ENCODE measurements at regions not wholly inside any gene's neighbourhood (a gene's known extent, or its start where the extent isn't known, plus 50 kb on each side); places are given as distances from the start of the nearest gene placed in this dataset.
"Not testable (repeated sequence)": the region's sequence is repeated elsewhere in the genome, so short reads cannot be mapped to it uniquely, and the experiment has no call there.

GRCh38 chr15:38002883-38003477 is 68.5 kb downstream of the TMCO5A start:
- DNase-seq (ENCODE audit: low spot score) = no peak

- DNase-seq (ENCODE audit: low spot score) = no peak
Measured at GRCh38 chr15:38004218-38004861, 69.9 kb downstream of the TMCO5A start.

DNA sequence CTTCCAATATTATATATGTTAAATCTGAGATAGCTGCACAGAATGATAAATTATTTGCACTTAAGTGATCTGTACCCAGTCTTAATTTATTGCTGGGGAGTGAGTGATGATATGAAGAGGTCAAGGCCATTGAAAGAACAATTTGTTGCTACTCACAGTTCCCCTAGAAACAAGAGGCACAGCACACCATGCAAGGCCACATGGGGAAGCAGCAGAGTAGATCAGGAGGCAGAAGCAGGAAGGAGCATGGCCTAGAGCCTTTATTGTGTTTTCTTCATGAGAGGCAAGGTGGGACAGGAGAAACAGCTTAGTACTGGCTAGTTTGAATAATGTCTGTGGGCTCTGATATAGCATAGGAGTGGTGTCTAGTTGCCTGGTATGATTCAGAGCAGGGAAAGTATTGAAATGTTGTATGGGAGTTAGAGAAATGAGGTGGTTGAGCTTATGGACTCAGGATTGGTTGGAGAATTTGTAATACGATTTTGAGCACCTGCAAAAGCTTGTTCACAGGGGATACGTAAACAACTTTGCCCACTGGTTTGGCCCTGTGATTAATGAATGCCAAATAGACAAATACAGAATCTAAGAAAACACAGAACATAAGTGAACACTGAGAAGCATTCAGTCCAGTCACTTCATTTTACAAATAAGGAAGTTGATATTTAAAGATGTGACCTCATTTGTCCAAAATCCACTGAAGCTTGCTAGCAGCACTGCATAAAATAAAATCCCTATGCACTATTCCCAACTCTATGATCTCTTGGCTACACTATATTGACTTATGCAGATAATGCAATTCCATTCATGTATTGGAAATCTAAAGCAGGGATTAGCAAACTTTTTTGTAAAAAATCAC is 71.7 kb downstream of the TMCO5A start:
- no peak for DNase-seq (ENCODE audit: low spot score)

DNA sequence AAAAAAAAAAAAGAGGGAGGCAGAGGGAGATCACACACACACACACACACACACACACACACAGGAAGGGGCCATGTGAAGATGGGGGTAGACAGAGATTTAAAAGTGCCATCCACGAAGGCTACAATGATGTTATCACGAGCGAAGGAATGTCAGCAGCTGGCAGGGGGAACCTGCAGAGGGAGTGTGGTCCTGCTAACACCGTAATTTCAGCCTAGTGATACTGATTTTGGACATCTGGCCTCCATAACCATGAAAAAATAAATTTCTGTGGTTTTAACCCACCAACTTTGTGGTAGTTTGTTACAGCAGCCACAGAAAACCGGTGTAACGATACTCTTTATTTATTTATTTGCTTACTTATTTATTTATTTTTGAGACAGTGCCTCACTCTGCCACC is 76.0 kb downstream of the TMCO5A start:
- DNase-seq (ENCODE audit: low spot score) = no peak

DNA sequence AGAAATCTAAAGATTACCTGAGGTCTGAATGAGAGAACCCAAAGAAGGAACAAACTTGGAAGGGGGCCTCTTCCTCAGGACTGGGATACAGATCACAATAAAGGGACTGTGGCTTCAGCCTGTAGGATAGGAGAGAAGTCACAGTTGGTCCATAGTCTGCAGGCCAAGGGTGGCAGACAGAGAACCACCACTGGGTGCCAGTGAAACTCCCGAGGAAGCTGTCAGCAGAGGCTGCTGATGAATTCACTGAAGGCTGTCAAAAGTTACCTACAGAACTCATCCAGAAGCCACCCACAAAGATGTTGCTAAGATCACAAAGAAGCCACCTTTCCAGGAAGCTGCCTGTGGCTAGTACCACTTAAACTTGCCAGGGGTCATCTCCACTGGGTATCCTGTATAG is 78.5 kb downstream of the TMCO5A start:
- no peak for DNase-seq (ENCODE audit: low spot score)

DNA sequence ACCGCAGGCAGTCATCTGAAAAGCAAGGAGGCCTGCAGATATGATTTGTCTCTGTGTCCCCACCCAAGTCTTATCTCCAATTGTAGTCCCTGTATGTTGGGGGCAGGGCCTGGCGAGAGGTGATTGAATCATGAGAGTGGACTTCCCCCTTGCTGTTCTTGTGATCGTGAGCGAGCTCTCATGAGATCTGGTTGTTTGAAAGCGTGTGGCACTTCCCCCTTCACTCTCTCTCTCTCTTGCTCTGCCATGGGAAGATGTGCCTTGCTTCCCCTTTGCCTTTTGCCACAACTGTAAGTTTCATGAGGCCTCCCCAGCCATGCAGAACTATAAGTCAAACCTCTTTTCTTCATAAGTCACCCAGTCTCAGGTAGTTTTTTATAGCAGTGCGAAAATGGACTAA is 83.3 kb downstream of the TMCO5A start:
- no peak for DNase-seq (ENCODE audit: low spot score)

DNA sequence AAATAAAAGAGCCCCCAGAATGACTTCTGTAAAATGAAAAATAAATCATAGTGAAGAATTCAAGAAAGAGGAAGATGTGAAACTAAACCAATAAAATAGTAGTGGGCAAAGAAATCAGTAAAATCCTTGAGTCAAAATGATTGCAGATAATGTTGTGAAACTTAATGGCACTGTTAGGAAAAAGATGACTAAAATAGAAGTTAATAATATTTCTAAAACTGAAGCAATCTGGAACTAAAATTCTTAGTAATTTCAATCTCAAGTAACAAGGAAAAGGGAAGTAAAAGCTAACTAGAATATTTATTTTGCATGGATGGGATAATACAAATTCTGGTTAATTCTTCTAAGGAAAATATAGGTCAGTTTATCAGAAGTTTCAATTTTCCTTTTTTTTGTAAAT is 84.6 kb downstream of the TMCO5A start:
- DNase-seq (ENCODE audit: low spot score) = no peak

DNA sequence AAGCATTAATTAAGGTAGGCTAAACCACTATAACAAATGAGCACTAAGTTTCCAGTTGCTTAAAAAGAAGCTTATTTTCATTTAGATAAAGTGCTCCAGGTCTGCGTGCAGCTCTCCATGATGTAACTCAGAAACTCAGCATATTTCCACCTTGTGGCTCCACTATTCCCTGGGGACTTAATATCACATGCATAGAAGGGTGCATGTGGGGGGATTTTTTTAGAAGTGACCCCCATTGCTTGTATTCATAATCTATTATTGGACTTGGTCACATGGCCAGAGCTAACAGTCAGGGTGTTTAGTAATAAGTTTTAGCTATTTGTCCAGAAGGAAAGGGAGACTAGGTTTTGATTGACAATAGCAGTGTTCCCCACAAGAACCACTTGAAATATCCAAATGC is 86.8 kb downstream of the TMCO5A start:
- no peak for DNase-seq (ENCODE audit: low spot score)

DNA sequence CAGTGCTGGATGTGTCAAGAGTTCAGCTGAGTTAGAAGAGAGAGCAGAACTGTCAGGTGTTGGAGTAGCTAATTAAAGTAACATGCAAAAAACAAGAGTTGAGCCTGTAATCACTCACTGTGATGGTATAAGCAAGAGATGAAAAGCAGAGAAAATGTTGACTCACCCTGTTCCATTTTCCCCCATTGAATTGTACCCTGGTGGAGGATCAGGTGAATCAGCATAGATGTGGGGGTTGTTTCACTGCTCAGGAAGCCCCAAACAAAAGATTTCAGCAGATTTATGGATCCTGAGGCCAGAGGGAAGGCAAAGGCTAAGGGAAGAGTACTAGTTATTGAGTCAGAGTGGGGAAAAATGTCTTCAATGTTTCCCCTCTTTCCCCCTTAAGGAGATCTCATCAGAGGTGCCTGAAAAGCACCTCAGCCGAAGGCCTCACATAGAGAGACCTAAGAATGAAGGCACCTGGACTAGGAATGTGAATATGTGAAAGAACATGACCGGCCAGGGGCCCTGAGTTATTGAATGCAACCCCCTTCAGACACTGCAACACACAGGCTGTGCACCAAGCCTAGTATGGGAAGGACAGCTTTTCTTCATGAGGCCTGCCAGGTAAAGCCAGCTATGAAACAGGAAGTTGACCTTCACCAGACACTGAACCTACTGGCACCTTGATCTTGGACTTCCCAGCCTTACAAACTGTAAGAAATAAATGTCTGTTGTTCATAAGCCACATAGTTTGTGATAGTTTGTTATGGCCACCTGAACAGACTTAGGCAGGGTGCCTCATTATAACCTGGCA is 90.1 kb downstream of the TMCO5A start:
- no peak for DNase-seq (ENCODE audit: low spot score)

- not testable (repeated sequence) for DNase-seq (ENCODE audit: low spot score)
Measured at GRCh38 chr15:38025656-38026055, 91.2 kb downstream of the TMCO5A start.

- DNase-seq (ENCODE audit: low spot score) = no peak
Measured at GRCh38 chr15:38028869-38029268, 94.4 kb downstream of the TMCO5A start.

DNA sequence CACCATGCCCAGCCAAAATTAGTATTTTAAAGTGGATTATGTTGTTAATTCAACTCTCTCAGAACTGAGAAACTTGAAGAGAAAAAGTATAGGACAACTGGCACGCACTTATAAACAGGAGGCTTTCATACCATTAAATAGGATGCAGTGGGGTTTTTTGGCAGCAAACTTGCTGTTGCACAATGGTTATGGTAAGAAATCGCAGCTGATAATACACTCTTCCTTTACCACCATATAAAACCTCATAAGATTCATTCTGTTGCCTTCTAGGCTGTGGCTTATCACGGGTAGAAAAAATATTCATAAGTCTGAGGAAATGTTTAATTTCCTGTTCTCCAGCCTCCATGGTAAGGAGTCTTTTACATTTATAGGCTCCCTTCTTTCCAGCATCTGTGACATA is 95.3 kb downstream of the TMCO5A start:
- DNase-seq (ENCODE audit: low spot score) = no peak

DNA sequence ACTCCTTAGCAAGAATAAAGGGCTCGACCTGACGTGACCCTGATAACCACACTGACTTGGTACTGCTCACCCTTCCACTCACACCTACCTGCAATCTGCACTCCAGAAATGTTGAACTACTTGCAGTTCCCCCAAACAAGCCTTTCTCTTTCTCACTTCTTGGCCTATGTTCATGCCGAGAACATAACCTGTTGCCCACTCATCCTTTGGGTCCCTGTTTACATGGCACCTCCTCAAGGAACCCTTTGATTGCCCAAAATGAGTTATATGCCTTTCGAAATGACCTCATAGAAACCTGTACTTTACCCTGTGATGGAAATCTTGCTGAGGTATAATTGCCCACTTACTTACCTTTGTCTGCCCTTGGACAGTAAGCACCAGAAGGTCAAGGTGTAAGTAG is 96.2 kb downstream of the TMCO5A start:
- DNase-seq (ENCODE audit: low spot score) = no peak

DNA sequence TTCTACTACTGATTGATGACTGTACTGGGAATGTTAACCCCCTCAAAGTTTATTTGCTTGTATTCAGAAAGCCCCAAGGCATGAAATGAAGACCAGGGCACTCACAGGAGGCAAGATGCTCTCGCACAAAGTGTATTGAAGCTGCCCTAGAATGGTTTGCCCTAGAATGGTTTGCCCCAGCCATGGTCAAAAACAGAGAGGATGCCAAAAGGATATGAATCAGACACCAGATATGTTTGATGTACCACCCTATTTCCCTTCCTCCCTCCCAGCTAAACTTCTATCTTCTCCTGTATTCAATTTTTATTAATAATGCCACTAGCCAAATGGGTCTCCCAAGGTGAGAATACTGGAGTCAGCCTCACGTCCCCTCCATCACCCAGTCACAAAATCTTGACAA is 101.3 kb downstream of the TMCO5A start:
- DNase-seq (ENCODE audit: low spot score) = no peak

DNA sequence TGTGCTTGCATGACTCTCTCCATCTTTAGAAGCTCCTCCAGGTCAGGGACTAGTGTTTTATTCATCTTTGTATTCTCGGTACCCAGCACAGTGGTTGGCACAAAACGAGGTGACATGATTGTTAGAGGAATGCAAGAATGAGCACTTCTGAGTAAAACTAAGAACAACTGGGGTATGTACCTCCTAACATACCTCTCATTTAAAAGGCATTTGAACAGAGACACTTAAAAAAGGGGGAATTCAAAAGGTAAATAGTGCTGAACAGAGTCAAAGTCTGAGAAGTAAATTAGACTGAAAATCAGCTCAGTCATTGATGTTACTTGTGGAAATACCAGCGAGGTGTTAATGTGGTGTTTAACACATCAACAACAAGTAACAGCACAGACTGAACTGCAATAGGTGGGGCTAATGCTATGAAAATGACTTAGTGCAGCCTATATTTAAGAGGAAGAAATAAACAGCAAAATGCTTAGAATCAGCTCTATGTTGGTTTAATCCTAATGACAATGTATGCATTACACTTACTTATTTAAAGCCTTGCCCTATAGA is 102.4 kb downstream of the TMCO5A start:
- DNase-seq (ENCODE audit: low spot score) = no peak

DNA sequence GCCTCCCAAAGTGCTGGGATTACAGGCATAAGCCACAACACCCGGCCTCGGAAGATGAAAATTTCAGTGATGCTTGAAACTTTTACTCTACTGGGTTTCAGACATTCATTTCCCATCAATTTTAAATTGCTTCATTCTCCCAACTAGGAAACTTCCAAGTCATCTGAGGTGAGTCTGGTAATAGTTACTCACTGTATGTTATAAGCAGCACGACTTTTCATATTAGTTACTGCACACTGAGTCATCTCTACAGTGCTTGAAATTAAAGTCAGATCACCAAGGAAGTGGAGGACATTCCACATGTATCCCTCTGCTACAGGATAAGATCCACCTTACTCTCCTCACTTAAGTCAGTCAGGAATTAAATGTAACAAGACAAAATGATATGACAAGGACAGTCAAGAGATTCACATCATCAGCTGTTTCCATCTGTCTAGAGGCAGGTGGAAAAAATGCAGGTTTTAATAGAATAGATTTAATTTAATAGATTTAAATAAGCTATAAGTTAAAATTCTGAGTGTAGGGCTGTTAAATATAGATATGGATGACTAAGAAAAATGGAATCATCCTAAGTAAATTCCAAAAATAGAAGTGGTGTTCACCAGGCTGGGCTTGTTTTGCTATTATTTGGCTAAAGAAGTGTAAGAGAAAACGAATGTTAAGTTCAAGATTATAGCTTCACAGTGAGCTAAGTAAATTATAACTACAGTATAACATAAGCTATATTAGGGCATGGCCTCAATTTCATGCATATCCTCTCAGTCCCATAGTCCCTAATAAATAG is 104.4 kb downstream of the TMCO5A start:
- no peak for DNase-seq (ENCODE audit: low spot score)

- no peak for DNase-seq (ENCODE audit: low spot score)
Measured at GRCh38 chr15:38040615-38041014, 106.2 kb downstream of the TMCO5A start.

- DNase-seq (ENCODE audit: low spot score) = no peak
Measured at GRCh38 chr15:38041576-38041975, 107.1 kb downstream of the TMCO5A start.

- no peak for DNase-seq (ENCODE audit: low spot score)
Measured at GRCh38 chr15:38042211-38042610, 107.8 kb downstream of the TMCO5A start.

GRCh38 chr15:38042707-38043445 is 108.4 kb downstream of the TMCO5A start:
- DNase-seq (ENCODE audit: low spot score) = no peak
